Testis (tissue), 2 donors: ENCODE measurements at regions not wholly inside any gene's neighbourhood (a gene's known extent, or its start where the extent isn't known, plus 50 kb on each side); places are given as distances from the start of the nearest gene placed in this dataset.

ENCODE experiments used
- CTCF ChIP-seq, 3 experiments: fragments of 450-650 bp in 2 of 3; fragments of 200-600 bp in 1 of 3; sonication (generic) in 1 of 3; IDR thresholded peaks; one replicate each; pipeline ENCODE4 v1.5.1; 2016 to 2019; ENCODE audit warnings: antibody characterized with exemption in 3 of 3, mild to moderate bottlenecking in 2 of 3, moderate library complexity in 1 of 3
- POLR2A ChIP-seq: fragments of 450-650 bp; IDR thresholded peaks from one replicate; pipeline ENCODE4 v1.6.1; 2017; ENCODE audit warnings: antibody characterized with exemption, mild to moderate bottlenecking, moderate library complexity

- TF ChIP-seq CTCF (IDR thresholded peaks at IDR 0.05) (no peak), POLR2A (no peak)
Measured at GRCh38 chr5:34599471-34600117, 56.5 kb upstream of the RAI14 start.
